ENCODE measurements at regions not wholly inside any gene's neighbourhood (a gene's known extent, or its start where the extent isn't known, plus 50 kb on each side); places are given as distances from the start of the nearest gene placed in this dataset.

DNA sequence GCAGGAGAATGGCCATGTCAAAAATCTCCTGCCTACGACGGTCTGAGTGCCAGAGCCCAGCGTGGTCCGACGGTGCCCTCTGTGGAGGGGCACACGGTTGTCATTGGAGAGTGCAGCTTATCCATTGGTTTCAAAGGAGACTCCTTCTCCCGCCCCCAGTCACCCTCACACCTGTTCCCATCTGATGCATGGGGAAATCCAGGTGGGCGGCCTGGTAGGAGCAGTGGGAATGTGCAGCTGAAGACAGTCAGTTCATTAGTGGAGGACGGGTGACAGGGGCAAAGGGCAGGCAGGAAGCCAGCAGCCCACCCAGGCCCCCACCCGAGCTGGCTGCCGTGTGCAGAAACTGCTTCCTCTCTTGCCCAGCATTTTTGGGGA is 162.3 kb downstream of the IRF8 start:
- TF ChIP-seq POLR2A (IDR thresholded peaks at IDR 0.05) = no peak
- TF ChIP-seq CTCF (IDR thresholded peaks at IDR 0.05) = no peak
